Amniotic stem cell (primary cell): ENCODE measurements at regions not wholly inside any gene's neighbourhood (a gene's known extent, or its start where the extent isn't known, plus 50 kb on each side); places are given as distances from the start of the nearest gene placed in this dataset.
A peak's percentile ranks its signal among the peaks of the same experiment; 100 is the strongest.

Source experiments
- DNase-seq: peaks from one replicate; lab custom pipeline; 2025; lab: John Stamatoyannopoulos, UW

- DNase-seq = no peak
Observed at GRCh38 chr6:23420659-23421350, 705.2 kb upstream of the NRSN1 start.

- no peak for DNase-seq
Observed at GRCh38 chr6:23424584-23424983, 701.4 kb upstream of the NRSN1 start.

- no peak for DNase-seq
Observed at GRCh38 chr6:23435126-23435525, 690.9 kb upstream of the NRSN1 start.

GRCh38 chr6:23435798-23436197 lies 690.2 kb upstream of the NRSN1 start:
- no peak for DNase-seq

- no peak for DNase-seq
Observed at GRCh38 chr6:23441808-23442461, 684.1 kb upstream of the NRSN1 start.

GRCh38 chr6:23445157-23445710 lies 680.8 kb upstream of the NRSN1 start:
- DNase-seq = no peak

GRCh38 chr6:23446469-23446967 lies 679.5 kb upstream of the NRSN1 start:
- peak; percentile 27 for DNase-seq

- no peak for DNase-seq
Observed at GRCh38 chr6:23447731-23448130, 678.3 kb upstream of the NRSN1 start.

- DNase-seq = no peak
Observed at GRCh38 chr6:23448281-23448680, 677.7 kb upstream of the NRSN1 start.

- DNase-seq = no peak
Observed at GRCh38 chr6:23454080-23454976, 671.7 kb upstream of the NRSN1 start.

- DNase-seq = no peak
Observed at GRCh38 chr6:23455754-23456153, 670.3 kb upstream of the NRSN1 start.

- no peak for DNase-seq
Observed at GRCh38 chr6:23456396-23456795, 669.6 kb upstream of the NRSN1 start.

- DNase-seq = no peak
Observed at GRCh38 chr6:23457321-23457720, 668.7 kb upstream of the NRSN1 start.

- no peak for DNase-seq
Observed at GRCh38 chr6:23465912-23466311, 660.1 kb upstream of the NRSN1 start.

- no peak for DNase-seq
Observed at GRCh38 chr6:23477586-23477985, 648.4 kb upstream of the NRSN1 start.

- DNase-seq = no peak
Observed at GRCh38 chr6:23478312-23478711, 647.7 kb upstream of the NRSN1 start.

- DNase-seq = no peak
Observed at GRCh38 chr6:23483896-23484295, 642.1 kb upstream of the NRSN1 start.

- no peak for DNase-seq
Observed at GRCh38 chr6:23494367-23494766, 631.6 kb upstream of the NRSN1 start.

- peak; percentile 3 for DNase-seq
Observed at GRCh38 chr6:23498013-23498412, 628.0 kb upstream of the NRSN1 start.

GRCh38 chr6:23499549-23499948 lies 626.5 kb upstream of the NRSN1 start:
- no peak for DNase-seq

GRCh38 chr6:23503173-23503572 lies 622.8 kb upstream of the NRSN1 start:
- no peak for DNase-seq

- DNase-seq = peak; percentile 51
Observed at GRCh38 chr6:23505026-23505425, 621.0 kb upstream of the NRSN1 start.
